Activated naive CD4-positive, alpha-beta T cell treated with anti-CD3 and anti-CD28 coated beads, Interleukin-2, amount 10 ng/mL, durations not matched to agents 7 days and 5 days (primary cell): ENCODE measurements at regions not wholly inside any gene's neighbourhood (a gene's known extent, or its start where the extent isn't known, plus 50 kb on each side); places are given as distances from the start of the nearest gene placed in this dataset.

Source experiments
- CTCF ChIA-PET: fragments of 350-600 bp; sonication (Branson Sonifier 250); formaldehyde crosslinking; loops from one replicate; lab custom pipeline; 2021; ENCODE audit warnings: antibody characterized with exemption; lab: Charles Lee
- DNase-seq: peaks from one replicate; pipeline ENCODE4 v3.0.0-alpha.2; 2020
- H3K27ac Mint-ChIP-seq: one replicate; pipeline ENCODE4 v1.8.0; 2021; ENCODE audit warnings: mild to moderate bottlenecking, moderate library complexity, mixed read lengths
- H3K27me3 Mint-ChIP-seq: one replicate; pipeline ENCODE4 v1.8.0; 2021; ENCODE audit warnings: mild to moderate bottlenecking, mixed read lengths
- H3K36me3 Mint-ChIP-seq: one replicate; pipeline ENCODE4 v1.8.0; 2021; ENCODE audit warnings: mixed read lengths
- H3K4me1 Mint-ChIP-seq: one replicate; pipeline ENCODE4 v1.8.0; 2021; ENCODE audit warnings: mixed read lengths
- H3K4me3 Mint-ChIP-seq: one replicate; pipeline ENCODE4 v1.8.0; 2021; ENCODE audit warnings: mild to moderate bottlenecking, moderate library complexity, mixed read lengths
- H3K9me3 Mint-ChIP-seq: one replicate; pipeline ENCODE4 v1.8.0; 2021; ENCODE audit warnings: mixed read lengths

GRCh38 chr21:35100349-35100811 is 51.3 kb upstream of the RUNX1 start:
- CTCF ChIA-PET: no interaction called here
- Mint-ChIP-seq H3K27ac (no peak overlapping the region), H3K36me3 (no peaks in the 10 kb centered on the region), H3K9me3 (no peaks in the 10 kb centered on the region), H3K4me1 (no peaks in the 10 kb centered on the region), H3K4me3 (no peak overlapping the region), H3K27me3 (no peaks in the 10 kb centered on the region)
- DNase-seq: no peak

GRCh38 chr21:35099310-35099709 is 50.2 kb upstream of the RUNX1 start:
- Mint-ChIP-seq H3K27ac (no peak overlapping the region), H3K4me1 (no peaks in the 10 kb centered on the region), H3K4me3 (no peak overlapping the region), H3K9me3 (no peaks in the 10 kb centered on the region), H3K36me3 (no peaks in the 10 kb centered on the region), H3K27me3 (no peaks in the 10 kb centered on the region)
- DNase-seq: no peak
- CTCF ChIA-PET: no interaction called here
